ENCODE measurements at regions not wholly inside any gene's neighbourhood (a gene's known extent, or its start where the extent isn't known, plus 50 kb on each side); places are given as distances from the start of the nearest gene placed in this dataset.

GRCh38 chr13:106425661-106426060 lies 109.8 kb downstream of the EFNB2 start:
- Histone ChIP-seq H3K27ac (ENCODE audit: low read depth, low read length, poor library complexity, severe bottlenecking) (no peak overlapping the region), H3K9me2 (ENCODE audit: insufficient read depth, low read length) (no peaks in the 10 kb centered on the region), H3K4me1 (ENCODE audit: insufficient read depth, low read length, poor library complexity, severe bottlenecking) (no peaks in the 10 kb centered on the region), H2AFZ (ENCODE audit: low read length) (no peak overlapping the region), H4K20me1 (ENCODE audit: insufficient read depth, low read length) (no peaks in the 10 kb centered on the region), H3K9me3 (ENCODE audit: low read length) (no peaks in the 10 kb centered on the region), H3K36me3 (ENCODE audit: insufficient read depth, low read length) (no peaks in the 10 kb centered on the region), H3K4me2 (ENCODE audit: low read length) (no peak overlapping the region), H3K79me2 (ENCODE audit: insufficient read depth, low read depth, low read length) (no peaks in the 10 kb centered on the region), H3K4me3 (ENCODE audit: low read depth, low read length, poor library complexity, severe bottlenecking) (no peak overlapping the region)
- TF ChIP-seq, protein P1, sequence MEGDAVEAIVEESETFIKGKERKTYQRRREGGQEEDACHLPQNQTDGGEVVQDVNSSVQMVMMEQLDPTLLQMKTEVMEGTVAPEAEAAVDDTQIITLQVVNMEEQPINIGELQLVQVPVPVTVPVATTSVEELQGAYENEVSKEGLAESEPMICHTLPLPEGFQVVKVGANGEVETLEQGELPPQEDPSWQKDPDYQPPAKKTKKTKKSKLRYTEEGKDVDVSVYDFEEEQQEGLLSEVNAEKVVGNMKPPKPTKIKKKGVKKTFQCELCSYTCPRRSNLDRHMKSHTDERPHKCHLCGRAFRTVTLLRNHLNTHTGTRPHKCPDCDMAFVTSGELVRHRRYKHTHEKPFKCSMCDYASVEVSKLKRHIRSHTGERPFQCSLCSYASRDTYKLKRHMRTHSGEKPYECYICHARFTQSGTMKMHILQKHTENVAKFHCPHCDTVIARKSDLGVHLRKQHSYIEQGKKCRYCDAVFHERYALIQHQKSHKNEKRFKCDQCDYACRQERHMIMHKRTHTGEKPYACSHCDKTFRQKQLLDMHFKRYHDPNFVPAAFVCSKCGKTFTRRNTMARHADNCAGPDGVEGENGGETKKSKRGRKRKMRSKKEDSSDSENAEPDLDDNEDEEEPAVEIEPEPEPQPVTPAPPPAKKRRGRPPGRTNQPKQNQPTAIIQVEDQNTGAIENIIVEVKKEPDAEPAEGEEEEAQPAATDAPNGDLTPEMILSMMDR (conservative IDR thresholded peaks at IDR 0.05; ENCODE audit: low read length): no peak
- TF ChIP-seq EZH2phosphoT487 (IDR thresholded peaks at IDR 0.05; ENCODE audit: borderline replicate concordance, low read depth, low read length): no peak
- no TSS peak for BruUV-seq (replicated peaks)
- ChIA-PET POLR2A (no interaction called here), CTCF (ENCODE audit: unreplicated experiment) (no interaction called here)
- intact Hi-C loops (cut with micrococcal nuclease; ENCODE audit: unreplicated experiment): no loop called here
- DNase-seq (ENCODE audit: low spot score): no peak

DNA sequence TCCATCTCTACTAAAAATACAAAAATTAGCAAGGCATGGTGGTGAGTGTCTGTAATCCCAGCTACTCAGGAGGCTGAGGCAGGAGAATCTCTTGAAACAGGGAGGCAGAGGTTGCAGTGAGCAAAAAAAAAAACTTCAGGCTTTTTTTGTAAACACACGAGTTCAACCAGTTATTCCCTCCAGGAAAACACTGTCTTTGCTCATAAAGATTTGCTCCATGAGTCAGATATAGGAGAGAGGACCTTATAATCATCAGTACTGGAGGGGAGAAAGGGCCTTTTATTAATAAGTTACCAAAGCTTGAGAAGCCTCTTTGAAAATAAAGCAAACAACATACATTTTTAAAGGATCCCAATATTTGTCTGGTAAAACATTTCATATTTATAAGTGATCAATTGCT lies 110.7 kb downstream of the EFNB2 start:
- Histone ChIP-seq H3K9me2 (ENCODE audit: insufficient read depth, low read length) (no peaks in the 10 kb centered on the region), H3K79me2 (ENCODE audit: insufficient read depth, low read depth, low read length) (no peaks in the 10 kb centered on the region), H3K27ac (ENCODE audit: low read depth, low read length, poor library complexity, severe bottlenecking) (no peak overlapping the region), H3K4me2 (ENCODE audit: low read length) (no peak overlapping the region), H3K4me1 (ENCODE audit: insufficient read depth, low read length, poor library complexity, severe bottlenecking) (no peaks in the 10 kb centered on the region), H4K20me1 (ENCODE audit: insufficient read depth, low read length) (no peaks in the 10 kb centered on the region), H2AFZ (ENCODE audit: low read length) (no peak overlapping the region), H3K4me3 (ENCODE audit: low read depth, low read length, poor library complexity, severe bottlenecking) (no peak overlapping the region), H3K9me3 (ENCODE audit: low read length) (no peaks in the 10 kb centered on the region), H3K36me3 (ENCODE audit: insufficient read depth, low read length) (no peaks in the 10 kb centered on the region)
- TF ChIP-seq, protein P1 (conservative IDR thresholded peaks at IDR 0.05; ENCODE audit: low read length): no peak
- no peak for TF ChIP-seq EZH2phosphoT487 (IDR thresholded peaks at IDR 0.05; ENCODE audit: borderline replicate concordance, low read depth, low read length)
- POLR2A ChIA-PET: no interaction called here
- intact Hi-C loops (cut with micrococcal nuclease; ENCODE audit: unreplicated experiment): no loop called here
- no TSS peak for BruUV-seq (replicated peaks)
- CTCF ChIA-PET (ENCODE audit: unreplicated experiment): no interaction called here
- DNase-seq (ENCODE audit: low spot score): no peak

- no peak overlapping the region for H3K27ac ChIP-seq (ENCODE audit: low read depth, low read length, poor library complexity, severe bottlenecking)
- H3K4me2 ChIP-seq (ENCODE audit: low read length): no peak overlapping the region
- ChIA-PET CTCF (ENCODE audit: unreplicated experiment) (no interaction called here), POLR2A (no interaction called here)
- no peaks in the 10 kb centered on the region for H3K36me3 ChIP-seq (ENCODE audit: insufficient read depth, low read length)
- H3K9me2 ChIP-seq (ENCODE audit: insufficient read depth, low read length): no peaks in the 10 kb centered on the region
- H3K79me2 ChIP-seq (ENCODE audit: insufficient read depth, low read depth, low read length): no peaks in the 10 kb centered on the region
- intact Hi-C loops (cut with micrococcal nuclease; ENCODE audit: unreplicated experiment): no loop called here
- no peaks in the 10 kb centered on the region for H3K4me1 ChIP-seq (ENCODE audit: insufficient read depth, low read length, poor library complexity, severe bottlenecking)
- no peaks in the 10 kb centered on the region for H4K20me1 ChIP-seq (ENCODE audit: insufficient read depth, low read length)
- DNase-seq (ENCODE audit: low spot score): no peak
- H3K9me3 ChIP-seq (ENCODE audit: low read length): no peaks in the 10 kb centered on the region
- no peak overlapping the region for H2AFZ ChIP-seq (ENCODE audit: low read length)
- no TSS peak for BruUV-seq (replicated peaks)
- TF ChIP-seq EZH2phosphoT487 (IDR thresholded peaks at IDR 0.05; ENCODE audit: borderline replicate concordance, low read depth, low read length): no peak
- TF ChIP-seq, protein P1 (conservative IDR thresholded peaks at IDR 0.05; ENCODE audit: low read length): no peak
- H3K4me3 ChIP-seq (ENCODE audit: low read depth, low read length, poor library complexity, severe bottlenecking): no peak overlapping the region
These were observed 111.9 kb downstream of the EFNB2 start for GRCh38 chr13:106423530-106423929.

All from OCI-LY7 (cell line).